Colonic mucosa (tissue), 4 donors: ENCODE measurements at regions not wholly inside any gene's neighbourhood (a gene's known extent, or its start where the extent isn't known, plus 50 kb on each side); places are given as distances from the start of the nearest gene placed in this dataset.

Experiments
- DNase-seq: peaks from one replicate; pipeline ENCODE4 v3.0.0-alpha.2; 2020
- H3K27ac ChIP-seq: fragments of 200-600 bp; one replicate; pipeline ENCODE4 v1.8.0; 2021
- H3K27me3 ChIP-seq: fragments of 200-600 bp; one replicate; pipeline ENCODE4 v1.8.0; 2021
- H3K36me3 ChIP-seq: fragments of 200-600 bp; one replicate; pipeline ENCODE4 v1.8.0; 2021
- H3K4me1 ChIP-seq: fragments of 200-600 bp; one replicate; pipeline ENCODE4 v1.8.0; 2021; ENCODE audit warnings: mild to moderate bottlenecking
- H3K4me3 ChIP-seq: fragments of 200-600 bp; one replicate; pipeline ENCODE4 v1.8.0; 2021
- H3K9ac ChIP-seq, 2 donors: one replicate each; pipeline ENCODE4 v1.7.0; 2013; ENCODE audit warnings: control low read depth in 2 of 2, low read depth in 2 of 2, low read length in 2 of 2
- H3K9me3 ChIP-seq: fragments of 200-600 bp; one replicate; pipeline ENCODE4 v1.8.0; 2021
- intact Hi-C: fragments of 100-400 bp; cut with DNase I; formaldehyde crosslinking; loops from one replicate; pipeline ENCODE4 v1.14.1; 2022
- TF ChIP-seq, protein P1 (sequence below): fragments of 200-600 bp; IDR thresholded peaks from one replicate; pipeline ENCODE4 v1.8.0; 2022; ENCODE audit warnings: antibody characterized with exemption, mild to moderate bottlenecking
- donor health status: healthy.
- donor health status: DM: no; HTN: no; CAD: no.
- donor health status: DM: no; HTN: no; CAD: no.

GRCh38 chr2:238684362-238685326 lies 163.2 kb upstream of the TWIST2 start:
- intact Hi-C loops: no loop called here
- Histone ChIP-seq H3K27ac (no peak overlapping the region), H3K4me3 (no peak overlapping the region), H3K9me3 (no peaks in the 10 kb centered on the region), H3K4me1 (no peaks in the 10 kb centered on the region), H3K9ac (no peak overlapping the region), H3K27me3 (no peaks in the 10 kb centered on the region), H3K36me3 (no peaks in the 10 kb centered on the region)
- TF ChIP-seq, protein P1, sequence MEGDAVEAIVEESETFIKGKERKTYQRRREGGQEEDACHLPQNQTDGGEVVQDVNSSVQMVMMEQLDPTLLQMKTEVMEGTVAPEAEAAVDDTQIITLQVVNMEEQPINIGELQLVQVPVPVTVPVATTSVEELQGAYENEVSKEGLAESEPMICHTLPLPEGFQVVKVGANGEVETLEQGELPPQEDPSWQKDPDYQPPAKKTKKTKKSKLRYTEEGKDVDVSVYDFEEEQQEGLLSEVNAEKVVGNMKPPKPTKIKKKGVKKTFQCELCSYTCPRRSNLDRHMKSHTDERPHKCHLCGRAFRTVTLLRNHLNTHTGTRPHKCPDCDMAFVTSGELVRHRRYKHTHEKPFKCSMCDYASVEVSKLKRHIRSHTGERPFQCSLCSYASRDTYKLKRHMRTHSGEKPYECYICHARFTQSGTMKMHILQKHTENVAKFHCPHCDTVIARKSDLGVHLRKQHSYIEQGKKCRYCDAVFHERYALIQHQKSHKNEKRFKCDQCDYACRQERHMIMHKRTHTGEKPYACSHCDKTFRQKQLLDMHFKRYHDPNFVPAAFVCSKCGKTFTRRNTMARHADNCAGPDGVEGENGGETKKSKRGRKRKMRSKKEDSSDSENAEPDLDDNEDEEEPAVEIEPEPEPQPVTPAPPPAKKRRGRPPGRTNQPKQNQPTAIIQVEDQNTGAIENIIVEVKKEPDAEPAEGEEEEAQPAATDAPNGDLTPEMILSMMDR: no peak
- DNase-seq: no peak

DNA sequence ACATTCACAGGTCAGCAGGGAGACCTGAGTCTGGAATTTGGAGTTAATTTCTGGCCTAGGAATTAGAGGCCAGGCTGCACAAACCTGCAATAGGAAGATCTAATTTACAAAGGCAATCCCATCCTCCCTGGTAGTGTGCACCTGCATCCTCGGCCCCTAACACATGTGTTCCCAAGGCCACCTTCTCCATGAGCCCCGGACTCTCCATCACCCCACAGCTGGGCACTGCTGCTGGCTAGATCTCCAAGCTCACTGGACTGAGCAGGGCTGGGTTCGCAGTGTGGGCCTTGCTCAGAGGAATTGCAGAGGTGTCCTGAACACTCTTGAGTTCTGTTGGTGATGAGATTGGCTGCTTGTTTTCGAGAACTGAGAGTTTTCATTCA lies 162.6 kb upstream of the TWIST2 start:
- H3K4me3 ChIP-seq: no peak overlapping the region
- DNase-seq: no peak
- H3K9me3 ChIP-seq: no peaks in the 10 kb centered on the region
- H3K36me3 ChIP-seq: no peaks in the 10 kb centered on the region
- TF ChIP-seq, protein P1: no peak
- intact Hi-C loops: no loop called here
- no peak overlapping the region for H3K27ac ChIP-seq
- H3K9ac ChIP-seq: no peak overlapping the region
- no peaks in the 10 kb centered on the region for H3K27me3 ChIP-seq
- no peaks in the 10 kb centered on the region for H3K4me1 ChIP-seq

DNA sequence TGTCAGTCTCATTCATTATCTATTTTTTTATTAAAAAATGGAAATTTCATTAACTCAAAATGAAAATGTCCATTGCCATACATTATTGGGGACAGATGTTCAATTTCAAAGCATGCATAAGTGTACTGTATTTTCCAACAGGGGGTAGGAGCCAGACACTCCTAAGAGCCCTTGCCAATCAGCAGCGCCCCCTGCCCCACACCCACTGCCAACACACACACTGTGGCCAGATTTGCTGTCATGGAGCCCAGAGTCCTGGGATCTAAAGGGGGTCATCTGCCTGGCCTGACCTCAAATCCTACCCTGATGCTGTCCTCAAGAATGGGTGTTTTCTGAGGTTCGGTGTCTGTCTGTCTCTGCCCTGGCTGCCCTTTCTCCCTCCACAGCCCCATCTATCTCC lies 162.2 kb upstream of the TWIST2 start:
- no peak overlapping the region for H3K9ac ChIP-seq
- no peaks in the 10 kb centered on the region for H3K9me3 ChIP-seq
- no peak for DNase-seq
- no peaks in the 10 kb centered on the region for H3K36me3 ChIP-seq
- H3K4me1 ChIP-seq: no peaks in the 10 kb centered on the region
- intact Hi-C loops: no loop called here
- H3K27ac ChIP-seq: no peak overlapping the region
- TF ChIP-seq, protein P1: no peak
- H3K4me3 ChIP-seq: no peak overlapping the region
- no peaks in the 10 kb centered on the region for H3K27me3 ChIP-seq

GRCh38 chr2:238686223-238686622 lies 161.7 kb upstream of the TWIST2 start:
- intact Hi-C loops: no loop called here
- no peak for DNase-seq
- no peaks in the 10 kb centered on the region for H3K36me3 ChIP-seq
- no peaks in the 10 kb centered on the region for H3K9me3 ChIP-seq
- H3K9ac ChIP-seq: no peak overlapping the region
- H3K4me1 ChIP-seq: no peaks in the 10 kb centered on the region
- H3K27me3 ChIP-seq: no peaks in the 10 kb centered on the region
- no peak overlapping the region for H3K4me3 ChIP-seq
- no peak overlapping the region for H3K27ac ChIP-seq
- TF ChIP-seq, protein P1: no peak

- H3K36me3 ChIP-seq: no peaks in the 10 kb centered on the region
- TF ChIP-seq, protein P1: no peak
- H3K27me3 ChIP-seq: no peaks in the 10 kb centered on the region
- H3K4me3 ChIP-seq: no peak overlapping the region
- H3K27ac ChIP-seq: no peak overlapping the region
- no peaks in the 10 kb centered on the region for H3K4me1 ChIP-seq
- no peak for DNase-seq
- H3K9ac ChIP-seq: no peak overlapping the region
- H3K9me3 ChIP-seq: no peaks in the 10 kb centered on the region
- intact Hi-C loops: no loop called here
Measured at GRCh38 chr2:238688193-238689153, 159.4 kb upstream of the TWIST2 start.
